IPS-NIHi11 (cell line): ENCODE measurements at regions not wholly inside any gene's neighbourhood (a gene's known extent, or its start where the extent isn't known, plus 50 kb on each side); places are given as distances from the start of the nearest gene placed in this dataset.
"Not testable (repeated sequence)": the region's sequence is repeated elsewhere in the genome, so short reads cannot be mapped to it uniquely, and the experiment has no call there.

Source experiments
- DNase-seq: peaks from one replicate; pipeline ENCODE4 v3.0.0; 2012; ENCODE audit warnings: mixed read lengths, low spot score

DNA sequence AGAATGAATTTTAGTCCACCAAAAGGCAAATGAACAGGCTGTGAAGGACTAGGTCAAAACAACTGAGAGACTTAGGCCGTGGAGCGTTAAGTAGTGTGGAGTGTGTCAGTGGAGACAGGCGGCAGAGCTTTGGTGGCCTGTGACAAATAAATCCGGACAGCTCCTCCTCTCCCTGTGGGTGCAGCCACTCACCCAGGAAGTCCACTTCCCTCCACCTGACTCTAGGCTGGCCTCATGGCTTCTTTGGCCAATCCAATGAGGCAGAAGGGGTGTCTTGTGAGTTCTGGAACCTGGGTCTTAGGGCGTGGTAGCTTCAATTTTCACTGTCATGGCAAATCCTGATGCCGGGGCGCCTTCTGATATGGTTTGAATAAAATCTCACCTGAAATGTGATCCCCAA lies 180.9 kb upstream of the C14orf180 start:
- DNase-seq = no peak

DNA sequence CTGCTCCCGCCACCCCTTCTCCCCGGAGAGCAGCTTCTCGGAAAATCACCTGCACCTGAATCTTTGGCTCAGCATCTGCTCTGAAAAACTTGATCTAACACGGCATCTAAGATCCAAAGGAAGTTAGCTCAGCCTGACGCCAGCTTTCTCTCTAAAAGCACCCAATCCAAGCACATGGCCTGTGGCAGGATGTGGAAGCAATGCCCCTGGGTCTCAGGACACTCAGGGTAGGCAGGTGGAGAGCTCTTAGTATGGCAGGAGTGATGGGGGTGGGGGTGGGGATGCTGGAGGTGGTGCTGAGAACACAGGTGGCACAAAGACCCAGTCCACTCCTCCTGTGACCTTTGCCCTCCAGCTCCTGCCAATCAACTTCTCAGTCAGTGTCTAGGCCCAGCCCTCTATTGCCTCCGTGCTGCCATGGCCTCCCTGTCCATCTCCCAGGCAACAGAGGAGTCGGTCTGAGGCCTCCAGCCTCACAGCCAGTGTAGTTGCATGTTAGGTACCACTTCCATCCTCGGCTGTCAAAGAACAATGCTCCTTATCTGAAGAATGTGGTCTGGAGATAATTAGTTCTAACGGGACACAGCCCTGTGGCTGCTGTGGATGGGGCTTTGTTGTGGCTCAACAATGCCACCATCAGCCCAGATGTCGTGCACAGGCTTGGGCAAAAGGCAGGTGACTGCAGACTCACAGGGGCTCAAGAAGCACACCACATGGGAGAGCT lies 180.0 kb upstream of the C14orf180 start:
- no peak for DNase-seq

DNA sequence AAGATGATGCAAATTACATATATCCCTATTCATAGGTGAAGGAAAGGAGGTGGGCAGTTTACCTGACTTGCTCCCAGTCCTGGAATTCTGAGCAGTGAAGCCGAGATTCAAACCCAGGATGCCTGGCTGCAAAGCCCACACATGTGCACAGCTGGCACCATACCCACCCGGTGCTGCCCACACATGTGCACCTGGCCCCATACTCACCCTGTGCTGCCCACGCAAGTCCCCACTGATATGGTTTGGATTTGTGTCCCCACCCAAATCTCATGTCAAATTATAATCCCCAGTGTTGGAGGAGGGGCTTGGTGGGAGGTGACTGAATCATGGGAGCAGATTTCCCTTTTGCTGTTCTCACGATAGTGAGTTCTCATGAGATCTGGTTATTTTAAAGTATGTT lies 179.2 kb upstream of the C14orf180 start:
- no peak for DNase-seq

DNA sequence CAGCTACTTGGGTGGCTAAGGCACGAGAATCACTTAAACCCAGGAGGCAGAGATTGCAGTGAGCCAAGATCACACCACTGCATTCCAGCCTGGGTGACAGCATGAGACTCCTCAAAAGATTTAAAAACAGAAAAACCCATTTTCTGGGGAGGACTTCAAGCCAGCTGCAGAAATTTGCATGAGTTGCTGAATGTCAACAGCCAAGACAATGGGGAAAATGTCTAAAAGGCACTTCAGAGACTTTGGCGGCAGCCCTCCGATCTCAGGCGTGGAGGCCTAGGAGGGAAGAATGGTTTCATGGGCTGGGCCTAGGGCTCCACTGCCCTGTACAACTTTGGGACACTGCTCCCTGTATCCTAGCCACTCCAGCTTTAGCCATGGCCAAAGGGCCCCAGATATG lies 177.8 kb upstream of the C14orf180 start:
- DNase-seq = no peak

DNA sequence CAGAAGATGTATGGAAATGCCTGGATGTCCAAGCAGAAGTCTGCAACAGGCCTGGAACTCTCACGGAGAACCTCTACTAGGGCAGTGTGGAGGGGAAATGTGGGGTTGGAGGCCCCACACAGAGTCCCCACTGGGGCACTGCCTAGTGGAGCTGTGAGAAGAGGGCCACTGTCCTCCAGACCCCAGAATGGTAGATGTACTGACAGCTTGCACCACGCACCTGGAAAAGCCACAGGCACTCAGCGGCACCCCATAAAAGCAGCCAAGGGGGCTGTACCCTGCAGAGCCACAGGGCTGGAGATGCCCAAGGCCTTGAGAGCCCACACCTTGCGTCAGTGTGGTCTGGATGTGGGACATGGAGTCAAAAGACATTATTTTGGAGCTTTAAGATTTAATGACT lies 177.3 kb upstream of the C14orf180 start:
- DNase-seq = not testable (repeated sequence)

GRCh38 chr14:104403421-104404220 lies 175.9 kb upstream of the C14orf180 start:
- peak; percentile 16 for DNase-seq

- DNase-seq = no peak
Measured at GRCh38 chr14:104404922-104405321, 174.6 kb upstream of the C14orf180 start.

- no peak for DNase-seq
Measured at GRCh38 chr14:104405360-104406226, 174.0 kb upstream of the C14orf180 start.

- DNase-seq = no peak
Measured at GRCh38 chr14:104406831-104407230, 172.7 kb upstream of the C14orf180 start.

- no peak for DNase-seq
Measured at GRCh38 chr14:104416383-104416782, 163.2 kb upstream of the C14orf180 start.

DNA sequence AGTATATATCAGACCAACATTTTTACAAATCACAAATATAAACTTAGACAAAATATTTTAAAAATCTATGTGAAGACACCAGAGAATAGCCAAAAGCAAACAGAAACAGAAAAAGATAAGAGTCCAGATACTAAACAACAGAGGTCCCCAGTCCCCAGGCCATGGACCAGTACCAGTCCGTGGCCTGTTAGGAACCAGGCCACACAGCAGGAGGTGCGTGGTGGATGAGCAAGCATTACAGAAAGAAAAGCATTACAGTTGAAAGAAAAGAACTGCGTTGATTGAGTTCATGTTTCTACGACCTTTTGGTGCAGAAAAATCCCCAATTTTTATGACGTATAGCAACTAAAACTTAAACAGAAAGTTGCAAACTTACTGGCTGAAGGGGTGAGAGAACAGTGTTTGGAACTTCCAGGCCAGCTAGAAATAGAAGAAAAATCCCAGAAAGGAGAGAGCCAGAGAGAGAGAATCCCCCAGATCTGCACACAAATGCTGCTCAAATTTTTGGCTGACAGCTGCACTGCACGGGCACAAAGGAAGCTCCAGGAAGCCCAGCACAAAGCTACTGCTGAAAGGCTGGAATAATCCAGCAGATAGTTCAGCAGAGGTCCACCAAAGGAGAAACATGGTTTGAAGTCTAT lies 159.6 kb upstream of the C14orf180 start:
- DNase-seq = no peak

DNA sequence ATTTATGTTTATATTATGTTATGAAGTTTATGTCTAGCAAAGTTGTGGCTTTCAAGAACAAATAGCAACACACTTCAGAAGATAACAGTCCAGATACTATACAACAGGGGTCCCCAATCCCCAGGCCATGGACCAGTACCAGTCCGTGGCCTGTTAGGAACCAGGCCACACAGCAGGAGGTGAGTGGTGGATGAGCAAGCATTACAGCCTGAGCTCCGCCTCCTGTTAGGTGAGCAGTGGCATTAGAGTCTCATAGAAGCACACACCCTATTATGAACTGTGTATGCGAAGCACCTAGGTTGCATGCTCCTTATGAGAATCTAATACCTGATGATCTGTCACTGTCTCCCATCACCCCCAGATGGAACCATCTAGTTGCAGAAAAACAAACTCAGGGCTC lies 159.0 kb upstream of the C14orf180 start:
- DNase-seq = not testable (repeated sequence)

DNA sequence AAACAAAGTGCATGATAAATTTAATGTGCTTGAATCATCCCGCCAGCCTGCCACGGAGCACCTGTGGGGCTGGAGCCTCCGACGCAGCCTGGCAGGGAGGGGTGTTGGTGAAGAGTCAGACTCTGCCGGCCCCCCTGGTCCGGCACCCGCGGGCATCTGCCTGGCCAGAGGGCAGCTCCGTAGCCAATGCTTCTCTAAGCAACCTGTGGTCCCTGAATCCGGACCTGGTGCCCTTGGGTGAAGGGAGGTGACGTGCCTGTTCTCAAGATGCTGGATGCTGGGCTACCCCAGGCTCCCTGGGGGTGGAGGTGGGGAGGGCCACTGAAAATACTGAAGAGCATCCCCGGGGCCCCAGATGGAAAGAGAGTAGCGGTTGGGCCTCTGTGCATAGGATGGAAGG lies 158.6 kb upstream of the C14orf180 start:
- no peak for DNase-seq

- DNase-seq = no peak
Measured at GRCh38 chr14:104421401-104421821, 158.2 kb upstream of the C14orf180 start.

DNA sequence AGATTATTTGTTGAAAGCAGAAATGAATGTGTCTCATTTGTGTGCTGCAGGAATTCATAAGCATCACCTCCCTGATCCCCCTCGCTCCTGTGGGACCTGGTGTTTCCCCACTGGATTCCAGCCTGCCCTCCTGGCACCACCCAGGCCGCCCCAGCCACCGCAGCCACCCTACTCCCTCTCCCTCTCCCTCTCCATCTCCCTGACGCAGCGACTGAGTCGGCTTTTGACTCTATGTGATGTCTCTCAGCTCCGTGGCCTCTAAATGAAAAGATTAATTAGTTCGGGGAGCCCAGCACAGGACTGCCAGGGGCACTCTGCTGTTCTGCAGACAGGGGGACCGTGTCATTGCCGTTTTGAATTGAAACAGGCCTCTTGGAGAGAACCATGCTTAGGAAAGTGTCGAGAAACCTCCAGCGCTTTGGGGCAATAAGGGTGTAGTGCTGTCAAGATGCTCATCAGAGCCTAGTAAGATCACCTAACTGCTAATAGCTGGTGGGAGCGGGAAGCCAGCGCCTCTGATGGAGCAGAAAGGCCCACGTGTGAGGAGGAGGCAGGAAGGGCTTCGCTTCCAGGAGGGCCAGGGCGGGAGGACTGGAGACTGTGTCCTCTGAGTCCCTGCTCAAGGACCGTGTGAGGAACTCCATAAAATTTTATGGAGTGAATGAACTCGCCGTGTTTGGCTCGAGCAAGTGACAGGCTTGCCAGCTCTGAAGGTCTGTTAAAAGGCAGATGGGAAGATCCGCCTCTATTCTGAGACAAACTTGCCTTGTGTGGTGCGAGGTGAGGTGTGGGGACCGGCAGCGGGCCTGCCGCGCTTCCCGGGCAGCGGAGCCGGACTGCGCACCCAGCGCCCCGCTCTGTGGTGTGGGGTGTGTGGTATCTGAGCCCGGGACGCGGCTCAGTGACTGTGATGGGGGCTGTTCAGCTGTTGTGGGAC lies 157.4 kb upstream of the C14orf180 start:
- DNase-seq = no peak

- no peak for DNase-seq
Measured at GRCh38 chr14:104422837-104423681, 156.5 kb upstream of the C14orf180 start.

DNA sequence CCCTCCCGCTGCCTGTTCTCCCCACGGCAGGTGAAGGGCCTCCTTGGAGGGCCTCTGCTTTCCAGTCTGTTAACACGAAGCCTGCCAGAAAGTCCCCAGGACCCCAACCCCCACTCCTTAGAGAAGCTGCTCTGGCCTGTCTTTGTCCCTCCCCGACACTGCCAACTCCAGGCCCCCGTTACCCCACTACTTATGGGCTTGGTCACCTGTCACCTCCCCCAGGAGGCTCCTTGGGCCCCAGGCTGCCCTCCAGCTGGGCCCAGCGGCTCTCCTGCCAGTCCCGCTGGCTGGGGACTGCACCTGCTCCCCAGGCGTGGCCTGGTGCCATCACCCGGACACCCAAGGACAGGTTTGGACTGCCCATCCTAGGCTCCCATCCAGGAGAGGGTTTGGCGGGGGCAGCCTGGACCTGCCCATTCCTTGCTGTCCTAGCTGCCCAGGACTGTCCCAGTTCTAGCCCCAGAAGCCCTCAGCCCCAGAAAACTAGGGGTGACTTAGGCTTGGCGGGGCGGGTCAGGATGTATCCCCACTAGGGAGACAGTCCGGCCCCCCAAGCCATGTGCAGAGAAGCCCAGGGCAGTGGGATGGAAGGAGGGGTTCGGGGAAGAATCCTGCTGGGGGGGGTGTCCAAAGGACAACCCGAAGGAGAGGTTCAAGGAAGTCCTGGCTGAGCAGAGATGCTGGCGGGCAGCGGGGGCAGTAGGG lies 155.7 kb upstream of the C14orf180 start:
- no peak for DNase-seq

DNA sequence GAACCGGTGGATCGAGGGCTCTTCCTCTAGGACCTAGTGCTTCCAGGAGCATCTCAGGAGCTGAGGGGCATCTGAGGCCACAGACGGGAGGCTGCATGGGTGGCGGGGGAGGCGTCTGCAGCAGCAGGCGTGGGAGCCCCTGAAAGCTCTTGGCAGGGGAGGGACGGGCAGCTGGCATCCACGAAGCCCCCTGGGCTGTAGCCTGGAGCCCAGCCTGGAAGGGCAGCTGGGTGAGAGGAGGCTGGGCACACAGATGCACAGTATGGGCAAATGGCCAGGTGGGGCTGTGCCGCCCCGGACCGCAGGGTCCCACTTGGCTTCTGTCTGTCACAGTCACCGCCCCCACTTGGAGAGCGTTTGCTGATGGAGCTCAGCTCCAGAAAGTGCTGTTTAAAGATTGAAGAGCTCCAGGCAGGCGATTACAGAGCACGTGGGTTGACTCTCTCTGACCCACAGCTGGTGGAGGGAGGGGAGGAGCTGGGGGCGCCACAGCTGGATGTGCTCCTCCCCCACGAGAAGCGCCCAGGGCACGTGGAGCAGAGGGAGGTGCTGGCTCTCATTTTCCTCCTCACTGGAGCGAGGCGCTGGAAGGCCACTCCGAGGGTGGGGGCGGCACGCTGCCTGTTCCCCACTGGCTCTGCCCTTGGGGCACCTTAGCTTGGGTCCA lies 155.0 kb upstream of the C14orf180 start:
- no peak for DNase-seq
